A549 (cell line): ENCODE measurements at regions not wholly inside any gene's neighbourhood (a gene's known extent, or its start where the extent isn't known, plus 50 kb on each side); places are given as distances from the start of the nearest gene placed in this dataset.

Experiments
- ATAC-seq, 2 experiments: fragments of 200-7000 bp in 1 of 2; fragments of >200 bp in 1 of 2; cut with Nextera tagmentation in 1 of 2; cut with Tn5 transposase in 1 of 2; 3 replicates each; pipeline versions ENCODE4 v1.8.0 to v1.9.1; 2018 to 2020; ENCODE audit warnings: mild to moderate bottlenecking in 1 of 2, moderate library complexity in 1 of 2
- CTCF ChIA-PET: fragments of 300-600 bp; sonication (Branson Sonifier 250); formaldehyde crosslinking; extraction: SDS; loops from one replicate; lab custom pipeline; 2021; ENCODE audit warnings: antibody characterized with exemption, inconsistent platforms; lab: Yijun Ruan, JAX
- POLR2A ChIA-PET: fragments of 350-600 bp; formaldehyde crosslinking; extraction: SDS; loops from one replicate; lab custom pipeline; 2021; ENCODE audit warnings: antibody characterized with exemption, inconsistent platforms; lab: Yijun Ruan, JAX
- DNase-seq, 2 experiments: peaks; one replicate each; pipeline versions ENCODE4 v3.0.0 to v3.0.0-alpha.2; 2011 to 2016; ENCODE audit warnings: low read depth in 1 of 2, low spot score in 1 of 2
- FAIRE-seq: peaks from 2 replicates; lab custom pipeline; 2011; peaks lifted over from hg19 to GRCh38; lab: Jason Lieb, UNC
- H3K27ac ChIP-seq, 2 experiments: fragments of >200 bp; sonication (Bioruptor Twin); formaldehyde crosslinking; 3 replicates each; pipeline ENCODE4 v1.5.1; 2016 to 2017
- H3K4me1 ChIP-seq: fragments of >200 bp; sonication (Bioruptor Twin); formaldehyde crosslinking; 3 replicates; pipeline ENCODE4 v1.6.1; 2016
- H3K4me2 ChIP-seq: fragments of >200 bp; sonication (Bioruptor Twin); formaldehyde crosslinking; 3 replicates; pipeline ENCODE4 v1.6.1; 2016
- H3K4me3 ChIP-seq: fragments of >200 bp; sonication (Bioruptor Twin); formaldehyde crosslinking; 3 replicates; pipeline ENCODE4 v1.5.1; 2016
- H3K9me3 ChIP-seq: fragments of >200 bp; sonication (Bioruptor Twin); formaldehyde crosslinking; 3 replicates; pipeline ENCODE4 v1.6.1; 2016
- CBX2 ChIP-seq: fragments of 200-600 bp; sonication (generic); IDR thresholded peaks from 2 replicates; pipeline ENCODE4 v1.6.1; 2016; ENCODE audit warnings: low read depth, mild to moderate bottlenecking, borderline replicate concordance
- EHF ChIP-seq: fragments of 250-450 bp; sonication (Bioruptor Pico); IDR thresholded peaks from 2 replicates; pipeline ENCODE4 v1.5.0; 2020; ENCODE audit warnings: mild to moderate bottlenecking
- ELK1 ChIP-seq: fragments of 150-350 bp; IDR thresholded peaks from 2 replicates; pipeline ENCODE4 v1.6.1; 2014; ENCODE audit warnings: low read depth, mild to moderate bottlenecking, low read length
- EP300 ChIP-seq, 2 experiments: fragments of >200 bp; sonication (Bioruptor Twin); formaldehyde crosslinking; IDR thresholded peaks; 2 replicates in 1 of 2; 3 replicates in 1 of 2; pipeline ENCODE4 v1.6.1; 2016 to 2017
- FOSL2 ChIP-seq, 2 experiments: fragments of 450-650 bp in 1 of 2; fragments of >200 bp in 1 of 2; sonication (Bioruptor Twin) in 1 of 2; formaldehyde crosslinking; IDR thresholded peaks; 2 replicates each; pipeline versions ENCODE4 v1.5.0 to v1.6.1; 2016 to 2020; ENCODE audit warnings: mild to moderate bottlenecking in 1 of 2, moderate library complexity in 1 of 2
- HDAC2 ChIP-seq: fragments of 200-600 bp; sonication (generic); IDR thresholded peaks from 2 replicates; pipeline ENCODE4 v1.6.1; 2016
- HEYL ChIP-seq: fragments of 250-450 bp; sonication (Bioruptor Pico); IDR thresholded peaks from 2 replicates; pipeline ENCODE4 v1.8.0; 2021; ENCODE audit warnings: mild to moderate bottlenecking, moderate library complexity
- HOXB13 ChIP-seq: fragments of 250-450 bp; sonication (Bioruptor Pico); IDR thresholded peaks from 2 replicates; pipeline ENCODE4 v1.5.0; 2020; ENCODE audit warnings: low read depth, mild to moderate bottlenecking, moderate library complexity
- HOXB5 ChIP-seq: fragments of 250-450 bp; sonication (Bioruptor Pico); IDR thresholded peaks from 2 replicates; pipeline ENCODE4 v1.5.0; 2020; ENCODE audit warnings: mild to moderate bottlenecking, moderate library complexity
- KDM1A ChIP-seq: fragments of 200-600 bp; sonication (generic); IDR thresholded peaks from 2 replicates; pipeline ENCODE4 v1.6.1; 2016; ENCODE audit warnings: low read depth, mild to moderate bottlenecking
- MAFK ChIP-seq: fragments of 450-650 bp; IDR thresholded peaks from 2 replicates; pipeline ENCODE4 v1.6.1; 2014; ENCODE audit not compliant: partially characterized antibody
- MYC ChIP-seq: IDR thresholded peaks from 2 replicates; pipeline ENCODE4 v1.6.1; 2012; ENCODE audit warnings: mild to moderate bottlenecking, inconsistent platforms, low read length, improper control_type of control experiment, borderline replicate concordance
- POLR2AphosphoS2 ChIP-seq: conservative IDR thresholded peaks from 2 replicates; pipeline ENCODE4 v1.6.1; 2012; ENCODE audit warnings: low read length, improper control_type of control experiment, inconsistent platforms
- RFX5 ChIP-seq: fragments of 450-650 bp; IDR thresholded peaks from 2 replicates; pipeline ENCODE4 v1.7.1; 2014; ENCODE audit warnings: antibody characterized with exemption, mild to moderate bottlenecking, moderate library complexity
- RNF2 ChIP-seq: fragments of 200-600 bp; sonication (generic); IDR thresholded peaks from 2 replicates; pipeline ENCODE4 v1.6.1; 2016; ENCODE audit warnings: low read depth, mild to moderate bottlenecking, antibody characterized with exemption, moderate library complexity, borderline replicate concordance
- SREBF2 ChIP-seq: fragments of 450-650 bp; IDR thresholded peaks from 2 replicates; pipeline ENCODE4 v1.6.1; 2014; ENCODE audit warnings: mild to moderate bottlenecking, moderate library complexity
- TP53 ChIP-seq: fragments of 250-450 bp; sonication (Bioruptor Pico); IDR thresholded peaks from 2 replicates; pipeline ENCODE4 v1.5.0; 2021; ENCODE audit warnings: mild to moderate bottlenecking, moderate library complexity
- ZNF302 ChIP-seq: fragments of 250-450 bp; sonication (Bioruptor Pico); IDR thresholded peaks from 2 replicates; pipeline ENCODE4 v1.9.0; 2021; ENCODE audit warnings: inconsistent platforms, mild to moderate bottlenecking, moderate library complexity
- WGBS: methylation state at CpG from one replicate; pipeline ENCODE4 v1.1.6; 2017; ENCODE audit errors: missing lambda C conversion rate; 5-methylcytosine and 5-hydroxymethylcytosine counted together
- TF ChIP-seq, protein P1 (sequence below): IDR thresholded peaks from 2 replicates; pipeline ENCODE4 v1.6.1; 2012
- TF ChIP-seq, protein P2 (sequence below): IDR thresholded peaks from 2 replicates; pipeline ENCODE4 v1.6.1; 2012
- TF ChIP-seq, protein P3 (sequence below): fragments of >200 bp; sonication (Bioruptor Twin); formaldehyde crosslinking; IDR thresholded peaks from 3 replicates; pipeline ENCODE4 v1.5.1; 2016

- 10% methylated on average over 4 of the region's 4 CpGs for WGBS
- Histone ChIP-seq H3K9me3 (no peaks in the 10 kb centered on the region), H3K4me1 (no peaks in the 10 kb centered on the region), H3K4me3 (no peak overlapping the region), H3K4me2 (no peak overlapping the region), H3K27ac (no peak overlapping the region)
- no peak for DNase-seq
- FAIRE-seq: no peak
- ATAC-seq: no peak
- TF ChIP-seq, protein P1, sequence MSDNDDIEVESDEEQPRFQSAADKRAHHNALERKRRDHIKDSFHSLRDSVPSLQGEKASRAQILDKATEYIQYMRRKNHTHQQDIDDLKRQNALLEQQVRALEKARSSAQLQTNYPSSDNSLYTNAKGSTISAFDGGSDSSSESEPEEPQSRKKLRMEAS: no peak
- no peak for TF ChIP-seq RFX5
- POLR2A ChIA-PET: no interaction called here
- CTCF ChIA-PET: interaction anchor here (0.5 kb wide), 1 partner anchor 958 kb away, joined by 3 read pairs; no protein-coding TSS in a partner anchor
Observed at GRCh38 chr6:74928203-74928602, 277.6 kb downstream of the COL12A1 start.

GRCh38 chr6:74927299-74927698 lies 278.6 kb downstream of the COL12A1 start:
- no peak for FAIRE-seq
- POLR2A ChIA-PET: no interaction called here

DNA sequence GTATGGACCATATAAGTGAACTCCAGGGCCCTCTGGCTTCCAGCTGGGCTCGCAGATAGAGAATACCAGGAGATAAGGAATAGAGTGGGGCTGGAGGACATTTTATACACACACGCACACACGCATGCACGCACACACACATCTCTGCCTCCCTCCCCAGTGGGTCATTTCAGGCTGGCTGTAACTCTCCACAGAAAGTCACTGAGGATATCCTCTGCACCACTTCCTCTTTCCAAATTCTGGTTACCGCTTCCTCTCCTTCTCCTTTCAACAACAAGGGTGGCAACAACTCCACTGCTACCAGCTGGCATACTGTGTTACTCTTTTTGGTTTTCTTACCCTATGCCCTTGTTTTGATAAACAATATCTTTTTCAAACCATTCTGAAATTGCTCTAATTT lies 280.2 kb downstream of the COL12A1 start:
- DNase-seq: no peak
- Histone ChIP-seq H3K4me1 (no peaks in the 10 kb centered on the region), H3K4me2 (no peak overlapping the region), H3K4me3 (no peak overlapping the region), H3K27ac (no peak overlapping the region), H3K9me3 (no peaks in the 10 kb centered on the region)
- FAIRE-seq: no peak
- no peak for ATAC-seq
- WGBS: 83% methylated on average over 5 of the region's 5 CpGs
- POLR2A ChIA-PET: no interaction called here
- CTCF ChIA-PET: no interaction called here
- no peak for TF ChIP-seq CBX2
- TF ChIP-seq, protein P2, sequence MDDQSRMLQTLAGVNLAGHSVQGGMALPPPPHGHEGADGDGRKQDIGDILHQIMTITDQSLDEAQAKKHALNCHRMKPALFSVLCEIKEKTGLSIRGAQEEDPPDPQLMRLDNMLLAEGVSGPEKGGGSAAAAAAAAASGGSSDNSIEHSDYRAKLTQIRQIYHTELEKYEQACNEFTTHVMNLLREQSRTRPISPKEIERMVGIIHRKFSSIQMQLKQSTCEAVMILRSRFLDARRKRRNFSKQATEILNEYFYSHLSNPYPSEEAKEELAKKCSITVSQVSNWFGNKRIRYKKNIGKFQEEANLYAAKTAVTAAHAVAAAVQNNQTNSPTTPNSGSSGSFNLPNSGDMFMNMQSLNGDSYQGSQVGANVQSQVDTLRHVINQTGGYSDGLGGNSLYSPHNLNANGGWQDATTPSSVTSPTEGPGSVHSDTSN: no peak
- TF ChIP-seq SREBF2: no peak
- TF ChIP-seq MYC: no peak
- no peak for TF ChIP-seq RFX5
- no peak for TF ChIP-seq HEYL
- TF ChIP-seq ELK1: no peak
- TF ChIP-seq KDM1A: no peak
- TF ChIP-seq HDAC2: no peak
- no peak for TF ChIP-seq HOXB13 (CRISPR knock-in tag)
- TF ChIP-seq POLR2AphosphoS2: no peak
- TF ChIP-seq TP53 (CRISPR knock-in tag): no peak

More at GRCh38 chr6:74927299-74927698, 278.6 kb downstream of the COL12A1 start:
- WGBS: 55% methylated on average over 3 of the region's 3 CpGs
- Histone ChIP-seq H3K4me3 (no peak overlapping the region), H3K4me1 (no peaks in the 10 kb centered on the region), H3K27ac (no peak overlapping the region), H3K4me2 (no peak overlapping the region), H3K9me3 (no peaks in the 10 kb centered on the region)
- ATAC-seq (no peak), DNase-seq (no peak)
- TF ChIP-seq HOXB5 (CRISPR knock-in tag) (no peak), EHF (CRISPR knock-in tag) (no peak), MAFK (no peak), EP300 (IDR thresholded peaks at IDR 0.05) (no peak), FOSL2 (IDR thresholded peaks at IDR 0.05) (no peak), FOSL2 (CRISPR knock-in tag; IDR thresholded peaks at IDR 0.05) (no peak), RNF2 (no peak), ZNF302 (CRISPR knock-in tag) (no peak)
- TF ChIP-seq, protein P3, sequence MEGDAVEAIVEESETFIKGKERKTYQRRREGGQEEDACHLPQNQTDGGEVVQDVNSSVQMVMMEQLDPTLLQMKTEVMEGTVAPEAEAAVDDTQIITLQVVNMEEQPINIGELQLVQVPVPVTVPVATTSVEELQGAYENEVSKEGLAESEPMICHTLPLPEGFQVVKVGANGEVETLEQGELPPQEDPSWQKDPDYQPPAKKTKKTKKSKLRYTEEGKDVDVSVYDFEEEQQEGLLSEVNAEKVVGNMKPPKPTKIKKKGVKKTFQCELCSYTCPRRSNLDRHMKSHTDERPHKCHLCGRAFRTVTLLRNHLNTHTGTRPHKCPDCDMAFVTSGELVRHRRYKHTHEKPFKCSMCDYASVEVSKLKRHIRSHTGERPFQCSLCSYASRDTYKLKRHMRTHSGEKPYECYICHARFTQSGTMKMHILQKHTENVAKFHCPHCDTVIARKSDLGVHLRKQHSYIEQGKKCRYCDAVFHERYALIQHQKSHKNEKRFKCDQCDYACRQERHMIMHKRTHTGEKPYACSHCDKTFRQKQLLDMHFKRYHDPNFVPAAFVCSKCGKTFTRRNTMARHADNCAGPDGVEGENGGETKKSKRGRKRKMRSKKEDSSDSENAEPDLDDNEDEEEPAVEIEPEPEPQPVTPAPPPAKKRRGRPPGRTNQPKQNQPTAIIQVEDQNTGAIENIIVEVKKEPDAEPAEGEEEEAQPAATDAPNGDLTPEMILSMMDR: no peak
- CTCF ChIA-PET: no interaction called here
